GM21529 (cell line): ENCODE measurements at regions not wholly inside any gene's neighbourhood (a gene's known extent, or its start where the extent isn't known, plus 50 kb on each side); places are given as distances from the start of the nearest gene placed in this dataset.
"Not testable (repeated sequence)": the region's sequence is repeated elsewhere in the genome, so short reads cannot be mapped to it uniquely, and the experiment has no call there.

Experiments
- ATAC-seq: cut with Tn5 transposase; IDR thresholded peaks from one replicate; pipeline ENCODE4 v1.9.1; 2021; ENCODE audit not compliant: unreplicated experiment

GRCh38 chr1:187691439-187691838, 862.7 kb downstream of the PLA2G4A start:
- no peak for ATAC-seq

GRCh38 chr1:187692799-187693198, 864.0 kb downstream of the PLA2G4A start:
- ATAC-seq = no peak

GRCh38 chr1:187696073-187696472, 867.3 kb downstream of the PLA2G4A start:
- ATAC-seq = no peak

GRCh38 chr1:187703138-187704130, 874.7 kb downstream of the PLA2G4A start:
- not testable (repeated sequence) for ATAC-seq

GRCh38 chr1:187714470-187714869, 885.7 kb downstream of the PLA2G4A start:
- no peak for ATAC-seq

GRCh38 chr1:187715483-187715882, 886.7 kb downstream of the PLA2G4A start:
- no peak for ATAC-seq

GRCh38 chr1:187716160-187716559, 887.4 kb downstream of the PLA2G4A start:
- no peak for ATAC-seq

- no peak for ATAC-seq
Measured at GRCh38 chr1:187718527-187718926, 889.8 kb downstream of the PLA2G4A start.

- ATAC-seq = no peak
Measured at GRCh38 chr1:187721216-187721615, 892.5 kb downstream of the PLA2G4A start.

- ATAC-seq = no peak
Measured at GRCh38 chr1:187725216-187725615, 896.5 kb downstream of the PLA2G4A start.

GRCh38 chr1:187733232-187733631, 904.5 kb downstream of the PLA2G4A start:
- ATAC-seq = no peak

GRCh38 chr1:187734427-187734826, 905.7 kb downstream of the PLA2G4A start:
- no peak for ATAC-seq

GRCh38 chr1:187744665-187745064, 915.9 kb downstream of the PLA2G4A start:
- ATAC-seq = peak; percentile 92

GRCh38 chr1:187755536-187755935, 926.8 kb downstream of the PLA2G4A start:
- ATAC-seq = no peak

- ATAC-seq = not testable (repeated sequence)
Measured at GRCh38 chr1:187756684-187757083, 927.9 kb downstream of the PLA2G4A start.

GRCh38 chr1:187759825-187760333, 931.1 kb downstream of the PLA2G4A start:
- ATAC-seq = no peak

- no peak for ATAC-seq
Measured at GRCh38 chr1:187762118-187762517, 933.4 kb downstream of the PLA2G4A start.

- ATAC-seq = no peak
Measured at GRCh38 chr1:187763465-187763864, 934.7 kb downstream of the PLA2G4A start.

- ATAC-seq = no peak
Measured at GRCh38 chr1:187763976-187764375, 935.2 kb downstream of the PLA2G4A start.

GRCh38 chr1:187771396-187771795, 942.6 kb downstream of the PLA2G4A start:
- no peak for ATAC-seq

- ATAC-seq = no peak
Measured at GRCh38 chr1:187773168-187773567, 944.4 kb downstream of the PLA2G4A start.

- ATAC-seq = no peak
Measured at GRCh38 chr1:187787736-187788135, 959.0 kb downstream of the PLA2G4A start.
